ENCODE measurements at regions not wholly inside any gene's neighbourhood (a gene's known extent, or its start where the extent isn't known, plus 50 kb on each side); places are given as distances from the start of the nearest gene placed in this dataset.

- no peak for DNase-seq (ENCODE audit: low read depth)
- POLR2A ChIA-PET, result no interaction called here
- no peak for TF ChIP-seq CTCF (IDR thresholded peaks at IDR 0.05; ENCODE audit: insufficient read depth, low read depth, low read length)
- no peak overlapping the region for H3K4me3 ChIP-seq (ENCODE audit: low read depth, low read length)
- CTCF ChIA-PET, result interaction anchor here (0.7 to 2.7 kb wide), 4 partner anchors 10 to 106 kb away, joined by 3 to 5 read pairs (median 4); no protein-coding TSS in a partner anchor
- H3K36me3 ChIP-seq (ENCODE audit: control insufficient read depth, insufficient read depth, low read length), result no peaks in the 10 kb centered on the region
- H3K27me3 ChIP-seq (ENCODE audit: control insufficient read depth, insufficient read depth, low read length), result no peaks in the 10 kb centered on the region
These were observed 111.3 kb downstream of the ARRDC4 start for GRCh38 chr15:98071786-98072185.

GRCh38 chr15:98075441-98075840 is 114.9 kb downstream of the ARRDC4 start:
- no peaks in the 10 kb centered on the region for H3K36me3 ChIP-seq (ENCODE audit: control insufficient read depth, insufficient read depth, low read length)
- no peaks in the 10 kb centered on the region for H3K27me3 ChIP-seq (ENCODE audit: control insufficient read depth, insufficient read depth, low read length)
- ChIA-PET POLR2A (no interaction called here), CTCF (interaction anchor here (1.1 kb wide), 1 partner anchor 167 kb away, joined by 4 read pairs; no protein-coding TSS in a partner anchor)
- no peak overlapping the region for H3K4me3 ChIP-seq (ENCODE audit: low read depth, low read length)
- no peak for DNase-seq (ENCODE audit: low read depth)
- TF ChIP-seq CTCF (IDR thresholded peaks at IDR 0.05; ENCODE audit: insufficient read depth, low read depth, low read length), result no peak

- ChIA-PET CTCF (interaction anchor here (0.8 to 1.8 kb wide), 3 partner anchors 9 to 168 kb away, joined by 4 to 5 read pairs (median 4); no protein-coding TSS in a partner anchor), POLR2A (no interaction called here)
- H3K4me3 ChIP-seq (ENCODE audit: low read depth, low read length), result no peak overlapping the region
- no peaks in the 10 kb centered on the region for H3K27me3 ChIP-seq (ENCODE audit: control insufficient read depth, insufficient read depth, low read length)
- H3K36me3 ChIP-seq (ENCODE audit: control insufficient read depth, insufficient read depth, low read length), result no peaks in the 10 kb centered on the region
- TF ChIP-seq CTCF (IDR thresholded peaks at IDR 0.05; ENCODE audit: insufficient read depth, low read depth, low read length), result no peak
- DNase-seq (ENCODE audit: low read depth), result no peak
These were observed 115.7 kb downstream of the ARRDC4 start for GRCh38 chr15:98076021-98076816.

- no peak for TF ChIP-seq CTCF (IDR thresholded peaks at IDR 0.05; ENCODE audit: insufficient read depth, low read depth, low read length)
- no peak for DNase-seq (ENCODE audit: low read depth)
- POLR2A ChIA-PET, result no interaction called here
- Histone ChIP-seq H3K27me3 (ENCODE audit: control insufficient read depth, insufficient read depth, low read length) (no peaks in the 10 kb centered on the region), H3K36me3 (ENCODE audit: control insufficient read depth, insufficient read depth, low read length) (no peaks in the 10 kb centered on the region), H3K4me3 (ENCODE audit: low read depth, low read length) (no peak overlapping the region)
- CTCF ChIA-PET, result interaction anchor here (0.5 to 1.8 kb wide), 4 partner anchors 9 to 101 kb away, joined by 3 to 5 read pairs (median 4); no protein-coding TSS in a partner anchor
These were observed 116.7 kb downstream of the ARRDC4 start for GRCh38 chr15:98077186-98077585.

- DNase-seq (ENCODE audit: low read depth), result no peak
- H3K4me3 ChIP-seq (ENCODE audit: low read depth, low read length), result no peak overlapping the region
- no peaks in the 10 kb centered on the region for H3K27me3 ChIP-seq (ENCODE audit: control insufficient read depth, insufficient read depth, low read length)
- TF ChIP-seq CTCF (IDR thresholded peaks at IDR 0.05; ENCODE audit: insufficient read depth, low read depth, low read length), result no peak
- POLR2A ChIA-PET, result interaction anchor here (0.6 kb wide), 1 partner anchor 85 kb away, joined by 6 read pairs; no protein-coding TSS in a partner anchor
- CTCF ChIA-PET, result interaction anchor here (1.0 to 3.2 kb wide), 5 partner anchors 10 to 181 kb away, joined by 3 to 10 read pairs (median 4); no protein-coding TSS in a partner anchor
- no peaks in the 10 kb centered on the region for H3K36me3 ChIP-seq (ENCODE audit: control insufficient read depth, insufficient read depth, low read length)
These were observed 120.3 kb downstream of the ARRDC4 start for GRCh38 chr15:98080791-98081190.
